ENCODE measurements at regions not wholly inside any gene's neighbourhood (a gene's known extent, or its start where the extent isn't known, plus 50 kb on each side); places are given as distances from the start of the nearest gene placed in this dataset.
"Not testable (repeated sequence)": the region's sequence is repeated elsewhere in the genome, so short reads cannot be mapped to it uniquely, and the experiment has no call there.

DNA sequence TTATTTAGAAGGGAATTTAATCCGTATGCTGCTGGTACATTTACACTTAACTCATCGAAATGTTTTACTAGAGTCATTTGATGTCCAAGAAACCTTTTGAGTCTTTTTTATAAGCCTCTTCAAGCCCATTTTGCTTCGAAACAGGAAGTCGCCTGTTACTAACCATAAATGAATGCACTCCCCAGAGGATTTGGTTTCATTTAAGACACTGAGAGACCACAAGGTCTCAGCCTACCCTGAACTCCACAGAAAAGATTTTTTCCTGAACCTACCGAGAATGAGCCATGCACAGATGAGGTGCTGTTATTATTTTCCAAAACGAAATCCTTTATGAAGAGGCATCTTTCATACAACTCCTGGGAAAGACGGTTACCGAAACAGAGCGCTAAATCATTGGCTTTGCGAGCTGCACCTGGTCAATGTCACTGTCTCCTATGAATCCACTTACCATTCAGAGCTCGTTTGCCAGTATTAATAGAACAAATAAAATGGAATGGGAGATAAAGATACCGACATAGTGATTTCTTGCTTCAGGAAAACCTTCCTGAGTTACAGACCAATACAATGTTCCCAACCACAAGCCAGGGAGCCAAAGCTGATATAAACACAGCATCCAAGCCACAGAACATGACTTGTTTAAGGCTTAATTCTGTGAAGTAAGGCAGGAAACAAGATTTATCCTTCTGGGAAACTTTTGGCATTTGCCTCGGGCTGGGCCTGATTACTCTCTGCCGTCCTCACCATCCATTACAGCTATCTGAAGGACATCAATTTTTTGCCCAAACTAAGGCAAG is 382.1 kb downstream of the OSR1 start:
- DNase-seq: peak; percentile 35

- no peak for DNase-seq
Observed at GRCh38 chr2:18975506-18976167, 382.8 kb downstream of the OSR1 start.

DNA sequence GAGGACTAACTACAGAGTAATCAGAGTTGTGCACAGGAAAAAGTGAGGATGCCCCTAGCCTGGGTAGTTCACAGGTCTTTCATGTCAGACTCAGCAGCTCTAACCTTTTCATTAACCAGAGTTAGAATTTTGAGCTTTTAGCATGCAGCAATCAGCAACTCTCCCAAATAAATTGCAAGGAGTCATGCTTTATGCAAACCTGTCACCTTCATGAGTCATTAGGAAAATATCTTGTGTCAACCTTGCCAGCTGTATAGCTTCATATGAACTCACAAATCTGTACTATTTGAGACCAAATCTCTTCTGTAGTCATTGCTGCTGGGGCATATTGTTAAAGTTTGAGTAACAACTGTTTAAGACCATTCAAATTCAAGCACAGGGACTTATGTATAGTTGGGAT is 382.3 kb upstream of the NT5C1B start:
- no peak for DNase-seq

GRCh38 chr2:18971069-18971378 is 381.7 kb upstream of the NT5C1B start:
- no peak for DNase-seq

DNA sequence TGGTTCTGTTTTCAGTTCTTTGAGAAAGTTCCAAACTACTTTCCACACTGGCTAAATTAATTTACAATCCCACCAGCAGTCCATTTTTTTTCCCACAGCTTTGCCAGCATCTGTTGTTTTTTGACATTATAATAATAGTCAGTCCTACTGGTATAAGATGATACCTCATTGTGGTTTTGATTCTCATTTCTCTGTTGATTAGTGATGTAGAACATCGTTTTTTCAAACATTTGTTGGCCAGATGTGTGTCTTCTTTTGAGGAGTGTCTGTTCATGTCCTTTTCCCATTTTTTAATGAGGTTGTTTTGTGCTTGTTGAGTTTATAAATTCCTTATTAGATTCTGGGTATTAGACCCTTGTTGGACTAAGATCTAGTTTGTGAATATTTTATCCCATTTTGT is 376.8 kb upstream of the NT5C1B start:
- no peak for DNase-seq

GRCh38 chr2:18963739-18964256 is 374.4 kb upstream of the NT5C1B start:
- not testable (repeated sequence) for DNase-seq

DNA sequence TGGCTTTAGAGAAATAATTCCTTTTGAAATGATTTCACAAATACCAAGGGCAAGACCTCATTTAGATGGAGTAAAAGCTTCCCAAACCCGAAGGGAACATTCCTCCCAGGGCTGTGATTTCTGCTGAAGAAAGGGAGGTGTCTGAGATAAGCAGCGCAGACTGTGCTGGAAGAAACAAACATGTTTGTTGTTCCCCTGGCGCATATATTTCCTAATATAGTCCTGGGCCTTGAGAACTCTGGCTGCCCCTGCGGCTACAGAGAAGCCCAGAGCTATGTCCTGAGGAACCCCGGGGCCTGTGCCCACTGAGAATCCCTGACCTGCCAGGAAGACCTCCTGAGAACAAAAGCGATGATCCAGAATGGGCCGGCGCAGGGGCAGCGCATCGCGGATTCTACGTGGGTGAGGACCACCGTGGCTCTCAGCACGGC is 372.6 kb upstream of the NT5C1B start:
- DNase-seq: no peak

DNA sequence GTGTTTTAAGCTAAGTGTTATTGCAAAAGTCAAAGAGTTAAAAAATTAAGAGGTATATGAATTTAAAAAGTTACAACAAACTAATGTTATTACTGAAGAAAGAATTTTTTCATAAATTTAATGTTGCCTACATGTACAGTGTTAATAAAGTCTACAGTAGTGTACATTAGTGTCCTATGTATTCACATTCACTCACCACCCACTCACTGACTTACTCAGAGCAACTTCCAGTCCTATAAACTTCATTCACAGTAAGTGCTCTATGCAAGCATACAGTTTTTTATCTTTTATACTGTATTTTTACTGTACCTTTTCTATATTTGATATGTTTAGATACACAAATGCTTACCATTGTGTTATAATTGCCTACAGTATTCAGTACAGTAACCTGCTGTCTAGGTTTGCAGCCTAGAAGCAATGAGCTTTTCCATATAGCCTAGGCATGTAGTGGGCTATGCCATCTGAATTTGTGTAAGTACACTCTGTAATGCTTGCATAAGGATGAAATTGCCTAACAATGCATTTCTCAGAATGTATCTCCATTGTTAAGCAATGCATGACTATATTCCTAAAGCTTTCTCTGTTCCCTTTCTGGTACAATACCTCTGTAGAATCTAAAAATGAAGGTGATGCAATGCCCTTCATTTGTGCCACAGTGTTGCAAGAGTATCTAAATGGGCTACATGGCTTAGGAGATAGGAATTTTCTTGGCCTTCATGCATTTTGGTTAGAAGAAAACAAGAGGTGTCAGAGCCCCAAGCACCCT is 370.8 kb upstream of the NT5C1B start:
- DNase-seq: no peak

GRCh38 chr2:18959200-18959599 is 369.8 kb upstream of the NT5C1B start:
- DNase-seq: no peak

DNA sequence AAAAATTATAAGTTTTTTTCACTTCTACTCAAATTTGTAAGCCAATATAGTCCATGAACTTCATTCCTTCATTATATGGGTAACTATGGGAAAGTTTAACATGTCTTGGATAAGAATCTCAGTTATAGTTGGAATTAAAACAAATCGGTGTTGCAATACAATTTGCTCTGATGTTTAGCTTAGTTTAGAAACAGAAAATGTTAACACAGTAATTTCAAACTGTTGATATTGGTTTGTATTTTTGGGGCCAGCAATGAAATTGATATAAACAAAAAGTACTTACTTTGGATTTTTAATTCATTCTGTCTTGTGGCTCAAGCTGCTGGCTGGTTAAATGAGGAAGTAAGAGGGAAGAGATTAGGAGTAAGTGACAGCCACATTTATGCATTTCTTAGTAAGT is 368.5 kb upstream of the NT5C1B start:
- DNase-seq: no peak

- DNase-seq: no peak
Observed at GRCh38 chr2:18950361-18950851, 361.0 kb upstream of the NT5C1B start.

DNA sequence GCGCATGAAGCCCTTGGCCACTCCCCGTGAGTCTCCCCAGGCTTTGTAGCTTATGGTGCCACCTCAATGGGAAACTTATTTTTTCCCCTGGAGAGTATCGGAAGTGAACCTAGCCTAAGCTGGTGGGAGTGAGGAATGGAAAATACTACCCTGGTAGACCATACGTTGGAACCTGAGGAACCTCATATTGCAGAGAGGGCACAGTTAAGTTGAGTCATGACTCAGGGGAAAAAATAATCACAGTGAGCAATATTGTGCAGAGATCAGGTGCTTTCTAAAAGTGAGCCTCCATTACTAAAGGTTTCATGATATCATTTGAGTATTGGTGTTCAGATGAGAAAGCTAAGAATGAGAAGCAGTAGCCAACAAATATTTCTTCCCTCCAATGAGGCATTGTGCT is 360.5 kb upstream of the NT5C1B start:
- no peak for DNase-seq

DNA sequence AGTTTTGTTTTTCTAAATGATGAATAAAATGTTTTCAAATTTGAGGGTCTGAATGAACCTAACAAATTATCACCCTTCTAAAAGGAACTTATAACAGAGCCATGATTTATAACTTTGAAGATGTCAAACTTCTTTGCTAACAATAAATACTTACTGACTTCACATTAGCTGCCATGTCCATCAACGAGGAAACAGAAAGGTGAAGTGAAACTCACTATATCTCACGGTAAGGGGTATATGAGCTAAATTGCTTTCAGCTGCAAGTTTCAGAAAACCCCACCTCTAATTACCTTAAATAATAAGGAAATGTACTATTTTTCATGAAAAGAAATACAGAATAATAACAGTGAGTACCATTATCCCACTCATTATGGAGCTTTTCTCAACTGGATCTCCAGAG is 350.8 kb upstream of the NT5C1B start:
- no peak for DNase-seq

- DNase-seq: not testable (repeated sequence)
Observed at GRCh38 chr2:18939740-18940139, 350.4 kb upstream of the NT5C1B start.

DNA sequence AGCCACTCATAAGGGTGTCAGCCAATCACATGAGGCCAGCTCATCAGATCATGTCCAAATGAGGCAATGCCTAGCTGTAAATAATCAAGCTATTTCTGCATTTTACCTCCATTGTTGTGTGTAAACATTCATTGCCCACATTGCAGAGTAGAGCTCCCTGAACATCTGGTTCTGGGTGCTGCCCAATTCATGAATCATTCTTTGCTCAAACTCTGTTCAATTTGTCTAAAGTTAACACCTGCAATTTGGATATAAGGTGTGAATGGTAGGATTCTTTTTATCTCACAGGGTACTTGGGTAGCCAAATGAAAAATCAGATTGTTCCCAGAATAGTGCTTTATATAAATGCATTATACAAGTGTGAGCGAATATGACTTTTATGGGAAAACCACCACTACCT is 345.5 kb upstream of the NT5C1B start:
- DNase-seq: no peak

- no peak for DNase-seq
Observed at GRCh38 chr2:18932853-18933252, 343.5 kb upstream of the NT5C1B start.

GRCh38 chr2:18930971-18931370 is 341.6 kb upstream of the NT5C1B start:
- DNase-seq: no peak

DNA sequence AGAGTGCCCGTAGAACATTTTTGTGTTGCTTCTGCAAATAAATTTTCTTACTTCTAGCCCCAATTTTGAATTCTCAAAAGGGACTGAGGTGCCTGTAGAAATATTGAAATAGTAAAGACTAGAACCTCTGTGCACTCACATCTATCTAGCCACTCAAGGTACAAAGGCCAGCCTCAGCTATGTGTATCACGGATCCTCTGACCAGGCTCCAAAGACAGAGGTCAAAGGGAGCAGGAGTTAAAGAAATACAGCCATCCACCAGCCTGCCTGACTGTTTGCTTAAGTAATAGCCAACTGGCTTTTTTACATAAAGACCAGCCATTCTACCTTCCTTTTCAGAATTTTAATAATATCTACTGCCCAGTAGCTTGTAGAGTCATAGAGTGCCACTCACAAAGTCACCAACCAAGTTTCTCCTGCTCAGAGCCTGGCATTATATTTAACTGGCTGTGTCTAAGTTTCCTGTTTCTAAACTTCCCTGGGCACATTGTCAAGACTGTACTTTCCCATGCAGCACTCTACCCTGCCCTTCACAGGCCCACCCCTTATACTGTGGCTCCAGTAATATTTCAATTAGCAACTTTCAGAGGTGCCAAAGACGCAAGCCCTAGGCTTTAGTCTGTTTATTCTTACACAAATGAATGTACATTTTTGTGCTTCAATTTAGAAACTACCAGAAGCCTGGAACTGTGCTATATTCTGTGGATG is 338.3 kb upstream of the NT5C1B start:
- DNase-seq: no peak

DNA sequence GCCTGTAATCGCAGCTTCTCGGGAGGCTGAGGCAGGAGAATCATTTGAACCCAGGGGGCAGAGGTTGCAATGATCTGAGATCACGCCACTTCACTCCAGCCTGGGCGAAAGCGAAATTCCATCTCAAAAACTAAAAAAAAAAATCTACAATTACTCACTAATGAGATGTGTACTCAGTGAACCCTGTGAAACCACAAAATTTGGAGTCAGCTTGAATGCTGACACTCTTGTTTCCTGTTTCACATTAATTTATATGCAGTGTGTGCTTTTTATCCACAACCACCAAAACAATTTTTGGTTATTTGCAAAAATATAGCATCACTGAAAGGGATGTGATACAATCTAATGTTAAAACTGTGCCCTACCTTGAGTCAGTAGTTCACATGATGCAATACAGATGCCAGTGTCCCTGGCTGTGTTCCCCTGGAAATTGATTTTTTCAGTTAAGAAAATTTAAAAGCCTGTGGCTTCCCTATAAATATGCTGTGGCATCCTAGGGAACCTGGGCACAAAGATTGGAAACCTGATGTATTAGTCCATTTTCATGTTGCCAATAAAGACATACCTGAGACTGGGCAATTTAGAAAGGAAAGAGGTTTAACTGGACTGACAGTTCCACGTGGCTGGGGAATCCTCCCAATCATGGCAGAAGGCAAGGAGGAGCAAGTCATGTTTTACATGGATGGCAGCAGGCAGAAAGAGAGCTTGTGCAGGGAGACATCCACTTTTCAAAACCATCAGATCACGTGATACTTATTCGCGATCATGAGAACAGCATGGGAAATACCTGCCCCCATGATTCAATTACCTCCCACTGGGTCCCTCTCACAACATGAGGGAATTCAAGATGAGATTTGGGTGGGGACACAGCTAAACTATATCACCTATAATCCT is 337.5 kb upstream of the NT5C1B start:
- no peak for DNase-seq

DNA sequence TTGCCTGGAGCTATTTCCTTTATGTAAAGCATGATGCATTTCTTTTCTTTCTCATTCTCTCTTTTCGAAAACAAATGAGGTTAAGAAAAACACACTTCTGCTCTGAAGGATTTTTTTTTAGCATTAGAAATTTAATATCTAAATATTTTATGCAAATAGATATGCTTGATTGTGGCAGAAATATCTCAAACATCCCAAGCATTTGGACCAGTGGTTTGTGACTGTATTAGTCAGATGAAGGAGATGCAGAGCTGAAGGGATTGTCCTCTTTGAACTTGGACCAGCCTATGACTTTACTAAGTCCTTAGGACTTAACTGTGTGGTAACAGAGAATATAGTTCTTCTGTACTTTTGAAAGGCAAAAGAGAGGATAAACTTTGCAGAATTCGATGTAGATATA is 335.9 kb upstream of the NT5C1B start:
- DNase-seq: no peak

DNA sequence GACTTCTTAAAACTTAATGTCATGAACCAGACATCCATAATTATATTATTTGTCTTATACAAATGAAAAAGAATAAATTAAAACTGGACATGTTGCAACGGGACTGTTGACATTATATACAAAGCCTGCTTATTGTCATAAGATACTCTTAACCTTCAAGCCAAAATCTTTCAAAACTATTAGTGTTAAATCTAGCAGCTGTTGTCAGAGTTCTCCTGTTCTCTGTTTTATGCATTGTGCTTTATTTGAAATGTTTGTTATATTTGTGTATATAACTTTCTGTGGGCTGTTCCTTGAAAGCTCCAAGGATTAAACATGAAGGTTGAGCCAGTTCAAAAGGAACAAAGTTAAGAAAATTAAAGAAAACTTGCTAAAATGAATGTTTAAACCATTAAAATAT is 335.5 kb upstream of the NT5C1B start:
- no peak for DNase-seq

- DNase-seq: no peak
Observed at GRCh38 chr2:18924386-18924785, 335.0 kb upstream of the NT5C1B start.

All from NCI-H2029 (cell line).